ENCODE measurements at regions not wholly inside any gene's neighbourhood (a gene's known extent, or its start where the extent isn't known, plus 50 kb on each side); places are given as distances from the start of the nearest gene placed in this dataset.
"Not testable (repeated sequence)": the region's sequence is repeated elsewhere in the genome, so short reads cannot be mapped to it uniquely, and the experiment has no call there.

DNA sequence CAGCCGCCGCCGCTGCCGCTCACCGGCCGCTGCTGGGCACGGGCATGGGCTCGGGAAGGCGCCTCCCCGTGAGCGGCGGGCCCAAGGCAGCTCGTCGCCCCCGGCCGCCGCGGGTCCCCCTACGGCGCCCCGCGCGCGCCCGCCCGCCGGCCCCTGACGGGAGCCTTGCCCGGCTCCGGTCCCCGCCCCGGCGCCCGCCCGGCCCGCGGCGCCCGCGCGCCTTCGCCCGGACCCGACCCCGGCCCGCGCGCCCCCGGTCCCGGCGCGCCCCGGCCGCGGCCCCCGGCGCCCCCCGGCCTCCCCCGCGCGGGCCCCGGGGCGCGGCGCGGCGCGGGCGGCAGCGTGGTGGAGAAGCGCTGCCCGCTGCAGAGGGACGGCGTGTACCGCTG lies 177.7 kb downstream of the OR4M2 start:
- H3K9ac ChIP-seq (ENCODE audit: low read depth, low read length), result no peak overlapping the region
- H3K4me3 ChIP-seq (ENCODE audit: low read length), result no peak overlapping the region
- H3K9me3 ChIP-seq (ENCODE audit: insufficient read depth, low read depth, low read length), result peaks cover 80% of the 10 kb centered on the region
- H3K27ac ChIP-seq (ENCODE audit: low read length), result no peak overlapping the region
- H3K4me1 ChIP-seq (ENCODE audit: insufficient read depth, low read length), result no peaks in the 10 kb centered on the region
- no peaks in the 10 kb centered on the region for H3K27me3 ChIP-seq (ENCODE audit: insufficient read depth, low read length)
- H3K36me3 ChIP-seq (ENCODE audit: insufficient read depth, low read depth, low read length), result no peaks in the 10 kb centered on the region

- Histone ChIP-seq H3K9me3 (ENCODE audit: insufficient read depth, low read depth, low read length) (peaks cover 80% of the 10 kb centered on the region), H3K27me3 (ENCODE audit: insufficient read depth, low read length) (no peaks in the 10 kb centered on the region), H3K27ac (ENCODE audit: low read length) (no peak overlapping the region), H3K9ac (ENCODE audit: low read depth, low read length) (no peak overlapping the region), H3K4me3 (ENCODE audit: low read length) (no peak overlapping the region), H3K36me3 (ENCODE audit: insufficient read depth, low read depth, low read length) (no peaks in the 10 kb centered on the region), H3K4me1 (ENCODE audit: insufficient read depth, low read length) (no peaks in the 10 kb centered on the region)
Observed at GRCh38 chr15:22258398-22259150, 178.2 kb downstream of the OR4M2 start.

DNA sequence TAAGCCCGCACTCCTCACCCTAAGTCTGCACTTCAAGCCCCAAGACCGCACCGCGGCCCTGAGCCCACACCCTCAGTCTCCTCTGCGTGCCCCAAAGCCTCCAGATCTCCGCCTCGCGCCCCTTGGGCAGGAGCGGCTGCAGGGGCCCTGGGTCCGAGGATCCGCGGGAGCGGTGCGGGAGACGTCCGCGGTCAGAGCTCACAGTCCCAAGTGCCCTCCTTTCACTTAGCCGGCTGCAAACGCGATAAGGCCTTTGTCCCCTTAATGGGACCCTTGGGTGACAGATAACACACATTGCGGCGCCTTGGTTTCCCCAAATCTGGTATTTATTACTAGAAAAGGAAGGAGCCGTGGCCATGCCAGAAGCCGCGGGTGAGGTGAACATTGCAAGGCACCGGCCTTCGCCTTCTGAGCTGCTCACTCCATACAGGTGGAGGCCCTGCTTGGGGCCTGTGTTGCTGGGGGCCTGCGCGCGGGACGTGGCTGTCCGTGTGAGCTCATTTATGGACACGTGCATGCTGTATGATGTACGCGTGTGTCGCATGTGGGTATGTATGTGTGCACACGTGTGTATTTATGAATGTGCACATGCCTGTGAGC lies 178.9 kb downstream of the OR4M2 start:
- not testable (repeated sequence) for H3K4me1 ChIP-seq (ENCODE audit: insufficient read depth, low read length); H3K9ac ChIP-seq (ENCODE audit: low read depth, low read length); H3K27ac ChIP-seq (ENCODE audit: low read length); H3K4me3 ChIP-seq (ENCODE audit: low read length); H3K36me3 ChIP-seq (ENCODE audit: insufficient read depth, low read depth, low read length); H3K27me3 ChIP-seq (ENCODE audit: insufficient read depth, low read length)
- H3K9me3 ChIP-seq (ENCODE audit: insufficient read depth, low read depth, low read length), result peaks cover 80% of the 10 kb centered on the region

DNA sequence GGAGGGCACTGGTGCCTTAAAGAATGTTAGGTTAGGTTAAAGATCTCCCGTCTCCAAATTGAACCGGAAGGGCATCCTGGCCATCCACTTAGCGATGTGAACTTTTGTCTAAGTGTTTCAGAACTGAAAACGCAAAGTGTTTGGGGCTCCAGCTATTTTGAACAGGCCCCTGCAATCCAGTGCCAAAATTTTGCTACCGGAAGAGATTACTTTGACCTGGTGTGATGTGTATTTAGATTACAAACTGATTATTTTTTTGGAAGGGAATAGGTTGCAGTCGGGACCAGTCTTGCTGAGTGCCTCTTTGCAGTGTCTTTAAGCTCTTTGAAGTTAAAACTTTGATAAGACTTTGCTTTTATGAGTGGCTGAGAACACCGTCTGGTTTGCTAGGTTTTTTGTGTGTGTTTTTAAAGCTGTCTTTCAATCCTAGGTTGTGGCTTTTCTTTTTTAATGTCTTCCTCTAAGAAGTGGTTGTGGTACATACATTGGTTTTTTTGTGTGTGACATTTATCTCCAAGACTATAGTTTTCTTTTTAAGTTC lies 179.6 kb downstream of the OR4M2 start:
- peaks cover 82% of the 10 kb centered on the region for H3K9me3 ChIP-seq (ENCODE audit: insufficient read depth, low read depth, low read length)
- no peak overlapping the region for H3K27ac ChIP-seq (ENCODE audit: low read length)
- no peaks in the 10 kb centered on the region for H3K27me3 ChIP-seq (ENCODE audit: insufficient read depth, low read length)
- H3K9ac ChIP-seq (ENCODE audit: low read depth, low read length), result no peak overlapping the region
- H3K4me1 ChIP-seq (ENCODE audit: insufficient read depth, low read length), result no peaks in the 10 kb centered on the region
- H3K4me3 ChIP-seq (ENCODE audit: low read length), result no peak overlapping the region
- H3K36me3 ChIP-seq (ENCODE audit: insufficient read depth, low read depth, low read length), result no peaks in the 10 kb centered on the region

GRCh38 chr15:22262613-22263020 lies 182.3 kb downstream of the OR4M2 start:
- no peak overlapping the region for H3K27ac ChIP-seq (ENCODE audit: low read length)
- H3K9me3 ChIP-seq (ENCODE audit: insufficient read depth, low read depth, low read length), result peaks cover 83% of the 10 kb centered on the region
- H3K4me3 ChIP-seq (ENCODE audit: low read length), result no peak overlapping the region
- no peaks in the 10 kb centered on the region for H3K4me1 ChIP-seq (ENCODE audit: insufficient read depth, low read length)
- no peaks in the 10 kb centered on the region for H3K27me3 ChIP-seq (ENCODE audit: insufficient read depth, low read length)
- no peaks in the 10 kb centered on the region for H3K36me3 ChIP-seq (ENCODE audit: insufficient read depth, low read depth, low read length)
- H3K9ac ChIP-seq (ENCODE audit: low read depth, low read length), result no peak overlapping the region

DNA sequence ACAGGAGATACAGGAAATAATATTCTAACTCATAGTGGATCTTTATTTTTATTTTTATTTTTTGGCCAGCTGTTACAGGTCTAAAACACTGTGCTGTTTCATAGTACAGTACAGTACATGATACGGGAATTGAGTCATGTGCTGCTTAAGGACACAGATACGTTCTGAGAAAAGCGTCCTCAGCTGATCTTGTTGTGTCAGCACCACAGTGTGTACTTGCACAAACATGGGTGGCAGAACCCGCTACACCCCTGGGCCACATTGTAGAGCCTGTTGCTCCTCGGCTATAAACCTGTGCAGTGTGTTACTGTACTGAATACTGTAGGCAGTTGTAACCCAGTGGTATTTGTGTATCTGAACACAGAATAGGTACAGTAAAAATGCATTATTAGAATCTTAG lies 183.4 kb downstream of the OR4M2 start:
- Histone ChIP-seq H3K9me3 (ENCODE audit: insufficient read depth, low read depth, low read length) (peaks cover 94% of the 10 kb centered on the region), H3K27me3 (ENCODE audit: insufficient read depth, low read length) (no peaks in the 10 kb centered on the region), H3K4me3 (ENCODE audit: low read length) (no peak overlapping the region), H3K9ac (ENCODE audit: low read depth, low read length) (no peak overlapping the region), H3K36me3 (ENCODE audit: insufficient read depth, low read depth, low read length) (no peaks in the 10 kb centered on the region), H3K4me1 (ENCODE audit: insufficient read depth, low read length) (no peaks in the 10 kb centered on the region), H3K27ac (ENCODE audit: low read length) (no peak overlapping the region)

GRCh38 chr15:22264272-22264671 lies 183.9 kb downstream of the OR4M2 start:
- H3K9ac ChIP-seq (ENCODE audit: low read depth, low read length); H3K4me1 ChIP-seq (ENCODE audit: insufficient read depth, low read length); H3K36me3 ChIP-seq (ENCODE audit: insufficient read depth, low read depth, low read length); H3K27me3 ChIP-seq (ENCODE audit: insufficient read depth, low read length); H3K27ac ChIP-seq (ENCODE audit: low read length); H3K4me3 ChIP-seq (ENCODE audit: low read length): not testable (repeated sequence)
- H3K9me3 ChIP-seq (ENCODE audit: insufficient read depth, low read depth, low read length), result peaks cover 95% of the 10 kb centered on the region

GRCh38 chr15:22265056-22265945 lies 185.0 kb downstream of the OR4M2 start:
- no peak overlapping the region for H3K27ac ChIP-seq (ENCODE audit: low read length)
- H3K9me3 ChIP-seq (ENCODE audit: insufficient read depth, low read depth, low read length), result peaks cover 91% of the 10 kb centered on the region
- no peak overlapping the region for H3K4me3 ChIP-seq (ENCODE audit: low read length)
- H3K4me1 ChIP-seq (ENCODE audit: insufficient read depth, low read length), result no peaks in the 10 kb centered on the region
- H3K36me3 ChIP-seq (ENCODE audit: insufficient read depth, low read depth, low read length), result no peaks in the 10 kb centered on the region
- no peak overlapping the region for H3K9ac ChIP-seq (ENCODE audit: low read depth, low read length)
- H3K27me3 ChIP-seq (ENCODE audit: insufficient read depth, low read length), result no peaks in the 10 kb centered on the region

DNA sequence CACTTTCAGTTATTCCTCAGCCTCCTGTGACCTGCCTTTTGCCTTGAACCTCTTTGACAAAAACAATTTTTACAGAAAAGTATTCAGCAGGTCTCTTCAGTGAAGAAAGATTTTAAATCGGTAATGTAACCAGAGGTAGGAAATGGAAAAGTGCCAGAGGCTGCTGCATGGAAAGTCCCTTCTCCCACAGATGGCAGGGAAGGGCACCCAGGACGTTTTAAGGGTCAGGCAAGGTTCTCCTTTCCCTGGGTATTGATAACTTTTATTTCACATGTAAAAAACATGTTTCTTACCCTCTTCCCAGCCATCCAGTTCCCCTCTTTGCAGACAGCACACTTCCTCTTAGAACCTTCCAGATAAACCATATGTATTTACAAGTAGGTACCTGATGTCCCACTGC lies 185.6 kb downstream of the OR4M2 start:
- H3K4me3 ChIP-seq (ENCODE audit: low read length), result no peak overlapping the region

DNA sequence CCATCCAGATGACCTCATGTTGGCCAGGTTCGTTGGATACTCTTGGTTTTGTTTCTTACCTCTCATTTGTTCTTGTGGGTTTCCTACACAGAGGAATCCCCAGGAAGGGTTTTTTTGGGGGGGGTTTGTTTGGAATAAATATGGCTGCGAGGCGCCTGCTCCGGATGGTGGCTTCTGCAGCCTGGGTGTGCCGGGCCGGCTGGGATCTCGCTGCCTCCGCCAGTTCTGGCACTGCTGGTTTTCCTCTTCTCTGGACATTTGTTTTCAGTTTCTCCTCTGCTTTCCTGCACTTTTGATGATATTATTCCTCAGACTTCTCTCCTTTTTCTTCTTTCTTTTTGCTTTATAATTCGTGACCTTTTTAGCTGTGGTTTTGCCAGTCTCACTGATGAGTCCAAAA lies 187.4 kb downstream of the OR4M2 start:
- Histone ChIP-seq H3K27ac (ENCODE audit: low read length) (no peak overlapping the region), H3K4me1 (ENCODE audit: insufficient read depth, low read length) (no peaks in the 10 kb centered on the region), H3K27me3 (ENCODE audit: insufficient read depth, low read length) (no peaks in the 10 kb centered on the region), H3K9me3 (ENCODE audit: insufficient read depth, low read depth, low read length) (peaks cover 90% of the 10 kb centered on the region), H3K4me3 (ENCODE audit: low read length) (no peak overlapping the region; the same call in 1 of the 2 replicates), H3K36me3 (ENCODE audit: insufficient read depth, low read depth, low read length) (no peaks in the 10 kb centered on the region), H3K9ac (ENCODE audit: low read depth, low read length) (no peak overlapping the region)

More for the DNA sequence above, 185.6 kb downstream of the OR4M2 start:
- Histone ChIP-seq H3K27ac (ENCODE audit: low read length) (no peak overlapping the region), H3K27me3 (ENCODE audit: insufficient read depth, low read length) (no peaks in the 10 kb centered on the region), H3K9me3 (ENCODE audit: insufficient read depth, low read depth, low read length) (peaks cover 91% of the 10 kb centered on the region), H3K9ac (ENCODE audit: low read depth, low read length) (no peak overlapping the region), H3K36me3 (ENCODE audit: insufficient read depth, low read depth, low read length) (no peaks in the 10 kb centered on the region), H3K4me1 (ENCODE audit: insufficient read depth, low read length) (no peaks in the 10 kb centered on the region)

- not testable (repeated sequence) for H3K4me1 ChIP-seq (ENCODE audit: insufficient read depth, low read length); H3K9ac ChIP-seq (ENCODE audit: low read depth, low read length); H3K27me3 ChIP-seq (ENCODE audit: insufficient read depth, low read length); H3K4me3 ChIP-seq (ENCODE audit: low read length); H3K27ac ChIP-seq (ENCODE audit: low read length); H3K36me3 ChIP-seq (ENCODE audit: insufficient read depth, low read depth, low read length)
- peaks cover 90% of the 10 kb centered on the region for H3K9me3 ChIP-seq (ENCODE audit: insufficient read depth, low read depth, low read length)
Observed at GRCh38 chr15:22268201-22268600, 187.9 kb downstream of the OR4M2 start.
